Stomach smooth muscle (tissue), 2 donors: ENCODE measurements at regions not wholly inside any gene's neighbourhood (a gene's known extent, or its start where the extent isn't known, plus 50 kb on each side); places are given as distances from the start of the nearest gene placed in this dataset.
"Not testable (repeated sequence)": the region's sequence is repeated elsewhere in the genome, so short reads cannot be mapped to it uniquely, and the experiment has no call there.

Experiments
- H3K27ac ChIP-seq: one replicate; pipeline ENCODE4 v1.7.0; 2013; ENCODE audit warnings: mild to moderate bottlenecking, low read length, inconsistent platforms
- H3K27me3 ChIP-seq, 2 donors: one replicate each; pipeline ENCODE4 v1.7.0; 2013; ENCODE audit warnings: low read length in 2 of 2; ENCODE audit not compliant: insufficient read depth in 2 of 2, control insufficient read depth in 1 of 2
- H3K36me3 ChIP-seq, 2 donors: one replicate each; pipeline ENCODE4 v1.7.0; 2013; ENCODE audit warnings: low read length in 2 of 2; ENCODE audit not compliant: control insufficient read depth in 2 of 2, insufficient read depth in 2 of 2
- H3K4me1 ChIP-seq: one replicate; pipeline ENCODE4 v1.7.0; 2013; ENCODE audit warnings: low read length; ENCODE audit not compliant: control insufficient read depth, insufficient read depth
- H3K4me3 ChIP-seq, 2 donors: one replicate each; pipeline ENCODE4 v1.7.0; 2013; ENCODE audit warnings: low read length in 2 of 2
- H3K9ac ChIP-seq, 2 donors: one replicate each; pipeline ENCODE4 v1.7.0; 2013; ENCODE audit warnings: low read length in 2 of 2, mild to moderate bottlenecking in 1 of 2
- H3K9me3 ChIP-seq, 2 donors: one replicate each; pipeline ENCODE4 v1.7.0; 2013; ENCODE audit warnings: low read length in 2 of 2; ENCODE audit not compliant: control insufficient read depth in 2 of 2
- donor health status: healthy.
- donor health status: Pancreatic carcinoma.

GRCh38 chrY:19433059-19433458, 311.5 kb downstream of the KDM5D start:
- H3K4me3 ChIP-seq = no peak overlapping the region
- no peaks in the 10 kb centered on the region for H3K27me3 ChIP-seq
- H3K27ac ChIP-seq = no peak overlapping the region
- no peaks in the 10 kb centered on the region for H3K4me1 ChIP-seq
- no peaks in the 10 kb centered on the region for H3K9me3 ChIP-seq
- no peaks in the 10 kb centered on the region for H3K36me3 ChIP-seq
- no peak overlapping the region for H3K9ac ChIP-seq

DNA sequence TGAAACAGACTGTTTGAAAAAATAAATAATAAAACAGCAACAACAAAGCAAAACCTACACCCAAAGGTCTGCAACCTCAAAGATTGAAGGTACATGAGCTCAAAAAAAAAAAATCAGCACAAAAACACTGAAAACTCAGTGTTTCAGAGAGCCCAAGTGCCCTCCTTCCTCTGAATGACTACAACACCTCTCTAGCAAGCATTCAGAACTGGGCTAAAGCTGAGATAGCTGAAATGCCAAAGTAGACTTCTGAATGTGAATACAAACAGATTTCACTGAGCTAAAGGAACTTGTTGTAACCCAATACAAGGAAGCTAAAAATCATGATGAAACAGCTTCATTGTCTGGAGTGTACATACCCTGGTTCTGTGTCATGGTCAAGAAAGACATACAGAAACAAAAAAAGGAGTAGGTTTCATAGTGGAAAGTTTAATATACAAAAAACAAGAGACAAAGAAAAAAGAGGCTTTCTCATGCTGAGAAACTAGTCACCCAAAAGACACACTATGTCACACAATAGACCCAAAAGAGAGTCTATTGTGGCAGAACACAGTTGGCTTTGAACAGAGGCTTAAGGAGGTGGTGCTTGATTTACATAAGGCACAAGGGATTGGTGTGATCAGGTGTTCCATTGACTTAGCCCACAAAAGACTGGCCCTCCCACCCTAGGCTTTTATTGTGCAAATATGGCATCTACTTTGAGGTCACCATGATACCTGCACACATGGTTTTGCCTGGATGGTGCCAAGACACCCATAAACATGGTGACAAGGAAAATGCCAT, 316.6 kb downstream of the KDM5D start:
- H3K4me3 ChIP-seq = no peak overlapping the region
- H3K9ac ChIP-seq = no peak overlapping the region
- no peaks in the 10 kb centered on the region for H3K36me3 ChIP-seq
- no peaks in the 10 kb centered on the region for H3K9me3 ChIP-seq
- no peaks in the 10 kb centered on the region for H3K4me1 ChIP-seq
- no peak overlapping the region for H3K27ac ChIP-seq
- no peaks in the 10 kb centered on the region for H3K27me3 ChIP-seq

- not testable (repeated sequence) for H3K27ac ChIP-seq, H3K4me3 ChIP-seq, H3K9ac ChIP-seq, H3K27me3 ChIP-seq, H3K9me3 ChIP-seq, H3K36me3 ChIP-seq, H3K4me1 ChIP-seq
Observed at GRCh38 chrY:19427191-19427590, 317.3 kb downstream of the KDM5D start.

DNA sequence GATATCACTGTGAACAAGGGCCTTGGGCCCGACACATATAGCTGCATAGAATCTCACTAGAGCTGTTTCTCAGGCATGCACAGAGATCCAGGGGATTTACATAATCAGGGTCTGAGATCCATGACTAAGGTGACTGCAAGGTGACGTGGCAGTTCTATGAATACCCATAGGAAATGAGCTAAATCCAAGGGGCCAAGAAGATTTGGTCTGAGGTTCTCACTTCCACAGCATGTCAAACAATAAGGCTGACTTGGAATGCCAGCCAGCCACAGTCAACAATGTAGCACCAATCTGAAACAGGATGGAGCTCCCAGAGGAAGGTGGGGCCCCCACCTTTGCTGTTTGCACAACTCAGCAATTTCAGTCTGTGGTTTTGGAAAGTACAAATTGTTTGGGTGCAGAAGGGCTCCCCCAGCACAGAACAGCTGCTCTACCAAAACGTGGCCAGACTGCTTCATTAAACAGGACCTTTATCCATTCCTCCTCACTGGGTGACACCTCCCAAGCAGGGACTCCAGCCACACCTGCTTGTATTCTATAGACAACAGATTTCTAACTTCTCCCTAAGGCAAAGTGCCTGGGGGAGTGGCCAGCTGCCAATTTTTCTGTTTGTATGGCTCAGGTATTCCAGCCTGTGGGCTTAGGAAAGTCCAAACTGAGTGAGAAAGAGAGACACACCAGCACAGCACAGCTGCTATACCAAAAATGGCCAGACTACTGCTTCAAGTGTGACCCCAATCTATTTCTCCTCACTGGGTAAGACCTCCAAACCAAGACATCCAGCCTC, 333.4 kb downstream of the KDM5D start:
- no peak overlapping the region for H3K4me3 ChIP-seq
- H3K36me3 ChIP-seq = no peaks in the 10 kb centered on the region
- H3K4me1 ChIP-seq = no peaks in the 10 kb centered on the region
- no peaks in the 10 kb centered on the region for H3K9me3 ChIP-seq
- H3K9ac ChIP-seq = no peak overlapping the region
- no peaks in the 10 kb centered on the region for H3K27me3 ChIP-seq
- no peak overlapping the region for H3K27ac ChIP-seq

GRCh38 chrY:19406246-19406645, 338.3 kb downstream of the KDM5D start:
- H3K9ac ChIP-seq = no peak overlapping the region
- H3K27ac ChIP-seq = no peak overlapping the region
- no peaks in the 10 kb centered on the region for H3K27me3 ChIP-seq

DNA sequence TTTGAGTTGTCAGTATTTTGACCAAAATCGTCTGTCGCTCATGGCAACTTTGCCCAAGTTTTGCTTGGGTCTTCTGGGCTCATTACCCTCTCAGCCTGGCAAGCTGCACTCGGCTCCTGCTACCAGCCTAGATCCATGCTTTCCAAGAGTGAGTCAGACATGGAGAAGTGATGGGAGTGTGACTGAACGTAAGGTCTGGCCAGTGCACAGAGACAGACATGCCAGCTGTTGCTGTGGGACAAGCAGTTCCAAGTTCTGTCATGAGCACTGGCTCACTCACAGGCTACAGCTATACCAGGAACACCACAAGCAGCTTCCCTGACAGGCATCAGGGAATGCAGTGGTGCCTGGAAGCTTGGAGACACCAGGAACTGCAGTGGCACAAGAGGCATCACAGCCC, 338.9 kb downstream of the KDM5D start:
- H3K9me3 ChIP-seq = no peaks in the 10 kb centered on the region
- no peak overlapping the region for H3K4me3 ChIP-seq
- H3K9ac ChIP-seq = no peak overlapping the region
- no peaks in the 10 kb centered on the region for H3K36me3 ChIP-seq
- no peaks in the 10 kb centered on the region for H3K27me3 ChIP-seq
- no peak overlapping the region for H3K27ac ChIP-seq
- H3K4me1 ChIP-seq = no peaks in the 10 kb centered on the region

More at GRCh38 chrY:19406246-19406645, 338.3 kb downstream of the KDM5D start:
- no peaks in the 10 kb centered on the region for H3K36me3 ChIP-seq
- H3K4me3 ChIP-seq = no peak overlapping the region
- no peaks in the 10 kb centered on the region for H3K9me3 ChIP-seq
- no peaks in the 10 kb centered on the region for H3K4me1 ChIP-seq

DNA sequence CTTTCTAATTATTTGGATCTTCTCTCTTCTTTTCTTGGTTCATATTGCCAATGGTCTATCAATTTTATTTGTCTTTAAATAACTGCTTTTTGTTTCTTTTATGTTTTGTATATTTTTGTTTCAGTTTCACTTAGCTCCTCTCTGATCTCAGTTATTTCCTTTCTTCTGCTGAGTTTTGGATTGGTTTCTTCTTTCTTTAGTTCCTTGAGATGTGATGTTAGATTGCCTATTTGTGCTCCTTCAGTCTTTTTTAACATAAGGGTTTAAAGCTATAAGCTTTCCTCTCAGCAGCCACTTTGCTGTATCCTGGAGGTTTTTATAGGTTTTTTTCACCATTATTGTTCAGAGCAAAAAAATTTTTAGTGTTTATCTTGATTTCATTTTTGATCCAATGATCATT, 351.6 kb downstream of the KDM5D start:
- Histone ChIP-seq H3K4me3 (no peak overlapping the region), H3K36me3 (no peaks in the 10 kb centered on the region), H3K9me3 (no peaks in the 10 kb centered on the region), H3K9ac (no peak overlapping the region), H3K4me1 (no peaks in the 10 kb centered on the region), H3K27ac (no peak overlapping the region), H3K27me3 (no peaks in the 10 kb centered on the region)

DNA sequence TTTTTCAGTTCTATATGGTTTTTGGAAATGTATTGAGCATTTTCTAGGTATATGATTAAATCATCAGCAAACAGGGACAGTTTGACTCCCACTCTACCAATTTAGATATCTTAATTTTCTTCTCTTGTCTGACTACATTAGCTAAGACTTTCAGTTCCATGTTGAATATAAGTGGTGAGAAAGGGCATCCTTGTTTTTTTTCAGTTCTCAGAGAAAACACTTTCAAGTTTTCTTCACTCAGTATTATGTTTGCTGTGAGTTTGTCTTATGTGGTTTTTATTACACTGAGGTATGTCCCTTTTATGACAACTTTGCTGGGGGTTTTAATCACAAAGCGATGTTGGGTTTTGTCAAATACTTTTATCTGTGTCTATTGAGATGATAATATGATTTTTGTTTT, 352.6 kb downstream of the KDM5D start:
- Histone ChIP-seq H3K27me3 (no peaks in the 10 kb centered on the region), H3K4me3 (no peak overlapping the region)

DNA sequence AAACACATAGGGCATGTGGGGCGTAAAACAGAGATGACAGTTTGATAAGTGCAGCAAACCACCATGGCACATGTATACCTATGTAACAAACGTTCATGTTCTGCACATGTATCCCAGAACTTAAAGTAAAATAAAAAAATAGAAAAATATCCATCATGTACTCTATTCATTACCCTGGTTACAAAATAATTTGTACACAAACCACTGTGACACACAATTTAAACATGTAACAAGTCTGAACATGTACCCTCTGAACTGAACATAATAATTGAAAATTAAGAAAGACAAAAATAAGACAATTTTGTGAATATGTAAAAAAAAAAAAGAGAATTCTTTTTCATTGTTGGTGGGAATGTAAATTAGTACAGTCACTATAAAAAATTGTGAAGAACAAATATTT, 379.2 kb downstream of the KDM5D start:
- Histone ChIP-seq H3K9me3 (no peaks in the 10 kb centered on the region), H3K36me3 (no peaks in the 10 kb centered on the region), H3K27ac (no peak overlapping the region), H3K9ac (no peak overlapping the region), H3K4me1 (no peaks in the 10 kb centered on the region), H3K27me3 (no peaks in the 10 kb centered on the region), H3K4me3 (no peak overlapping the region)

More for the DNA sequence above, 352.6 kb downstream of the KDM5D start:
- H3K36me3 ChIP-seq = no peaks in the 10 kb centered on the region
- no peak overlapping the region for H3K9ac ChIP-seq
- H3K27ac ChIP-seq = no peak overlapping the region
- H3K9me3 ChIP-seq = no peaks in the 10 kb centered on the region
- no peaks in the 10 kb centered on the region for H3K4me1 ChIP-seq

- Histone ChIP-seq H3K9me3 (no peaks in the 10 kb centered on the region), H3K27ac (no peak overlapping the region), H3K9ac (no peak overlapping the region), H3K27me3 (no peaks in the 10 kb centered on the region), H3K4me1 (no peaks in the 10 kb centered on the region), H3K4me3 (no peak overlapping the region), H3K36me3 (no peaks in the 10 kb centered on the region)
Observed at GRCh38 chrY:19357249-19357648, 387.3 kb downstream of the KDM5D start.

DNA sequence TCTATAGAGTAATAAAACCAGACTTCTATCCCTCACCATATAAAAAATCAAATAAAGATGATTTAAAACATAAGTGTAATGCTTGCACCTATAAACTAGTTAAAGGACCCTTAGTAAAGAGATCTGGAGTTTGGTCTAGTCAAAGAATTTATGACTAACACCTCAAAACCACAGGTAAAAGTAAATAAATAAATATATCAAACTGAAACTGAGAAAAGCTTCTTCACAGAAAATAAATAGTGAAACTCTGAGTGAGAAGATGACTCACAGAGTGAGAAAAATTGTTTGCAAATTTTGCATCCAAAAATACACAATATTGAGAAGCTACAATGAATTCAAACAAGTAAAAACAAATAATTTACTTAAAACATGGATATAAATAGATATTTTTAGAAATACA, 387.8 kb downstream of the KDM5D start:
- H3K9me3 ChIP-seq = no peaks in the 10 kb centered on the region
- H3K4me1 ChIP-seq = no peaks in the 10 kb centered on the region
- no peak overlapping the region for H3K27ac ChIP-seq
- no peaks in the 10 kb centered on the region for H3K36me3 ChIP-seq
- no peak overlapping the region for H3K9ac ChIP-seq
- no peaks in the 10 kb centered on the region for H3K27me3 ChIP-seq
- H3K4me3 ChIP-seq = no peak overlapping the region
